ENCODE measurements at regions not wholly inside any gene's neighbourhood (a gene's known extent, or its start where the extent isn't known, plus 50 kb on each side); places are given as distances from the start of the nearest gene placed in this dataset.

DNA sequence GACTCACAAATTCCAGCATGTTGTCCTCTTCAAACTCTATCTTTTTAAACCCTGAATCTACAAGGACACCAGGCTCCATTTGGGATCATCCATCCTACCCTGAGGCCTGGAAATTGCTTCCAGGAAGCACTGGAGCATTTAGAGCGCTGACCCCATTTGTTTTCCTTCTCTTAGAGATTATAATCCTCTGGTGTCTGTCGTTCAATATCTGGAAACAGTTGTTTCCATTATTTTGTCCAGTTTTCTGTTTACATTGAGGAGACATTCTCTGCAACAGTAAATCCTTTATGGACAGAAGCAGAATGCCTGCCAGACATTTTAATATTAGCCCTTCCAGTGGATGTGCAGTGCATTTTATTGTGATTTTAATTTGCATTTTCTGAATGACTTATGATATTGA, 119.4 kb upstream of the MEOX2 start:
- Histone ChIP-seq H3K36me3 (ENCODE audit: insufficient read depth, low read length) (no peaks in the 10 kb centered on the region), H3K4me1 (ENCODE audit: insufficient read depth, low read length) (peaks cover 9% of the 10 kb centered on the region), H3K4me3 (ENCODE audit: low read length) (no peak overlapping the region), H3K27me3 (ENCODE audit: insufficient read depth, low read length) (no peaks in the 10 kb centered on the region), H2AFZ (ENCODE audit: low read depth, low read length) (no peak overlapping the region), H3K9me3 (ENCODE audit: low read length) (no peaks in the 10 kb centered on the region)

GRCh38 chr7:15802425-15802824, 115.9 kb upstream of the MEOX2 start:
- no peaks in the 10 kb centered on the region for H3K36me3 ChIP-seq (ENCODE audit: insufficient read depth, low read length)
- no peak overlapping the region for H3K4me3 ChIP-seq (ENCODE audit: low read length)
- no peaks in the 10 kb centered on the region for H3K27me3 ChIP-seq (ENCODE audit: insufficient read depth, low read length)
- no peak overlapping the region for H2AFZ ChIP-seq (ENCODE audit: low read depth, low read length)
- peaks cover 9% of the 10 kb centered on the region for H3K4me1 ChIP-seq (ENCODE audit: insufficient read depth, low read length)
- H3K9me3 ChIP-seq (ENCODE audit: low read length) = no peaks in the 10 kb centered on the region

DNA sequence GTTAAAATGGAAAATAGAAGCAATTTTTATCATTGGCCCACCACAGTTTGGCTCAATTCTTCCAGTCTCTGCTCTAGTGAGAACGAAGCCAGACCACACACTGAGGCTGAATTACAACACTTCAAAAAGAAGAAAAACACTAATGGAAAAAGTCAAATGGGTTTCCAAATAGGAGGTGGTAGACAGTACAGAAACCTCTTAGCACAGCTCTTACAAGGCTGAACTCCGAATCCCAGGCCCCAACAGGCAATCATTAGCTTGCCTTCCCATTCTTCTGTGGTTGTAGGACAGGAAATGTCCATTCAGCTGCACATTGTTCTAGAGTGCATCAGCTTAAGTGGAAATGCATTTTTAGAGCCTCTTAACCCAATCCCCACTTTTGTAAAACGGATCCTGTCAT, 115.1 kb upstream of the MEOX2 start:
- Histone ChIP-seq H3K4me3 (ENCODE audit: low read length) (no peak overlapping the region), H2AFZ (ENCODE audit: low read depth, low read length) (no peak overlapping the region), H3K36me3 (ENCODE audit: insufficient read depth, low read length) (no peaks in the 10 kb centered on the region)

DNA sequence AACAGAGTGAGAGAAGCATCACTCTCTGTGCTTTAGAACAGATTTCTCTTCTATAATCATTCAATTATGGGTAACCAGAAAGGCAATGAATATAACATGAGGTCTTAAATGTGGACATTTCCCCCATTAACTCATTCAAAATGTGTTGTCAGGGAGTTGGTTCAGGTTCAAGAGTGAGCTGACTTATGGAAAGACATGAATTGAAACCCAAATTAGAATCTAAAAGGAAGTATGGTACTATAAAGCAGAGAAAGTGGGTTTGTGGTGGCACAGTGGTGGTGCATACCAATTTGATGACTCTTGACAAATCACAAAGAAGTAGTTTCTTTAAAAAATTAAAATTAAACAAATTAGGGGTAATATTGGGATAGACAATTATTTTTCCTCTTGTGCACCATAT, 114.6 kb upstream of the MEOX2 start:
- Histone ChIP-seq H3K9me3 (ENCODE audit: low read length) (no peaks in the 10 kb centered on the region), H3K4me1 (ENCODE audit: insufficient read depth, low read length) (peaks cover 9% of the 10 kb centered on the region), H3K36me3 (ENCODE audit: insufficient read depth, low read length) (no peaks in the 10 kb centered on the region), H3K27me3 (ENCODE audit: insufficient read depth, low read length) (no peaks in the 10 kb centered on the region), H3K4me3 (ENCODE audit: low read length) (no peak overlapping the region), H2AFZ (ENCODE audit: low read depth, low read length) (no peak overlapping the region)

More for the DNA sequence above, 115.1 kb upstream of the MEOX2 start:
- Histone ChIP-seq H3K9me3 (ENCODE audit: low read length) (no peaks in the 10 kb centered on the region), H3K4me1 (ENCODE audit: insufficient read depth, low read length) (peaks cover 9% of the 10 kb centered on the region), H3K27me3 (ENCODE audit: insufficient read depth, low read length) (no peaks in the 10 kb centered on the region)

DNA sequence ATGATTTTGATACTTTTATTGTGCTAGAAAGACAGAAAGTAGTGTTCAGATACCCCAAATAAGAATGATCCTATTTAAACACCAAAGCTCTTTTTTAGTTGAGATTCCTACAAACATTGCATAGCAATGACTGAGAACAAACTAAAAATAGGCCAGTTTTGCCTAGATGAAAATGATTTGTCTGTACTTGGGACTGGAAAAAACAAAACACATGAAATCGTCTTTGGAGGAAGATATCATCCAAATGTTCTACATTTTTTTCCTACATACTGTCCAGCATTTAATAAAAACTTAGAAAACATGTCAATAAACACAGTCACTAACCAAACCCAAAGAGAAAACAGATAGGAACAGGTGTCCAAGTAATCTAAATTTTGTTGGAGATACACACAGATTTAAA, 111.6 kb upstream of the MEOX2 start:
- Histone ChIP-seq H3K4me3 (ENCODE audit: low read length) (no peak overlapping the region), H3K4me1 (ENCODE audit: insufficient read depth, low read length) (peaks cover 9% of the 10 kb centered on the region), H2AFZ (ENCODE audit: low read depth, low read length) (no peak overlapping the region), H3K36me3 (ENCODE audit: insufficient read depth, low read length) (no peaks in the 10 kb centered on the region), H3K9me3 (ENCODE audit: low read length) (no peaks in the 10 kb centered on the region), H3K27me3 (ENCODE audit: insufficient read depth, low read length) (no peaks in the 10 kb centered on the region)

DNA sequence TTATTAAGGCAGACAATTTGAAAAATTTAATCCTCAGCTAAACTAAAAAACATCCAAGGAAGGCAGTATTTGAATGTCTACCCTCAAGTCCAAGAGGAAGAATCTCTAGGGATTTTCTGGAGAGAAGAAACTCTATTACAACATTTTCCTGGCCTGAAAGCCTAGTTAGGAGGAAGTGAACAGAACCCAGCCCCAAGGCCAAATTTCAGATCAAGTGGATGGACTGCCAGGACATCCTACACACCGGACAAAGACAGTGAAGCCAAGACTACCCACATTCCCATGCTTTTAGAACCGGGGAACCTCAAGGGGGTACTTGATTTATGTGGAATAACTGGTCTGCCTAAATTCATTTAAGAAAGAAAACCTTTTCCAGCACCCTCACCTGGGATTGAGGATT, 108.9 kb upstream of the MEOX2 start:
- Histone ChIP-seq H3K36me3 (ENCODE audit: insufficient read depth, low read length) (no peaks in the 10 kb centered on the region), H3K27me3 (ENCODE audit: insufficient read depth, low read length) (no peaks in the 10 kb centered on the region), H3K4me3 (ENCODE audit: low read length) (no peak overlapping the region), H3K9me3 (ENCODE audit: low read length) (no peaks in the 10 kb centered on the region), H2AFZ (ENCODE audit: low read depth, low read length) (no peak overlapping the region), H3K4me1 (ENCODE audit: insufficient read depth, low read length) (no peaks in the 10 kb centered on the region)

DNA sequence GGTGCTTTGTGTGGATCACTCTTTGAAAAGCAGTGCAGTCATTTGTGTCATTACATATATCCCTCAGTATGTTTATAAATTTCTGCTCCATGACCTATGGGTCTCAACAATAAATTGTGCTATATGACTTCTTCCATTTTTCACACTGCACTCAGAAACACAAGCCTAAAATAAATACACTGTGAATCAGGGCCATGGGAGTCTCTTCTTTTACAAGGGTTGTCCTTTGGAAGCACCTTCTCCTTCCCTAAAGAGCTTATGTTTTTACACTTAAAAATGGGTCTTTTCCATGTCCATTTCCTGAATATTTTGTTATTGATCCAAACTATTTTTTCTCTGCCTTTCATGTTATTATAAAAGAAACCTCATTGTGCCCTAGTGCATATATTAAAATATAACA, 108.3 kb upstream of the MEOX2 start:
- Histone ChIP-seq H3K4me3 (ENCODE audit: low read length) (no peak overlapping the region), H3K36me3 (ENCODE audit: insufficient read depth, low read length) (no peaks in the 10 kb centered on the region), H2AFZ (ENCODE audit: low read depth, low read length) (no peak overlapping the region), H3K4me1 (ENCODE audit: insufficient read depth, low read length) (no peaks in the 10 kb centered on the region), H3K27me3 (ENCODE audit: insufficient read depth, low read length) (no peaks in the 10 kb centered on the region), H3K9me3 (ENCODE audit: low read length) (no peaks in the 10 kb centered on the region)

GRCh38 chr7:15784694-15785030, 98.2 kb upstream of the MEOX2 start:
- Histone ChIP-seq H3K9me3 (ENCODE audit: low read length) (no peaks in the 10 kb centered on the region), H3K36me3 (ENCODE audit: insufficient read depth, low read length) (no peaks in the 10 kb centered on the region), H3K4me3 (ENCODE audit: low read length) (no peak overlapping the region), H3K27me3 (ENCODE audit: insufficient read depth, low read length) (no peaks in the 10 kb centered on the region), H2AFZ (ENCODE audit: low read depth, low read length) (peak overlapping the region; percentile 9), H3K4me1 (ENCODE audit: insufficient read depth, low read length) (peaks cover 11% of the 10 kb centered on the region)

- Histone ChIP-seq H3K9me3 (ENCODE audit: low read length) (no peaks in the 10 kb centered on the region), H3K4me1 (ENCODE audit: insufficient read depth, low read length) (peaks cover 11% of the 10 kb centered on the region), H2AFZ (ENCODE audit: low read depth, low read length) (peak overlapping the region; percentile 9), H3K4me3 (ENCODE audit: low read length) (no peak overlapping the region), H3K36me3 (ENCODE audit: insufficient read depth, low read length) (no peaks in the 10 kb centered on the region), H3K27me3 (ENCODE audit: insufficient read depth, low read length) (no peaks in the 10 kb centered on the region)
These were observed 97.7 kb upstream of the MEOX2 start for GRCh38 chr7:15783987-15784693.

- Histone ChIP-seq H3K4me3 (ENCODE audit: low read length) (no peak overlapping the region), H3K4me1 (ENCODE audit: insufficient read depth, low read length) (peaks cover 15% of the 10 kb centered on the region), H3K36me3 (ENCODE audit: insufficient read depth, low read length) (no peaks in the 10 kb centered on the region), H2AFZ (ENCODE audit: low read depth, low read length) (no peak overlapping the region), H3K27me3 (ENCODE audit: insufficient read depth, low read length) (no peaks in the 10 kb centered on the region), H3K9me3 (ENCODE audit: low read length) (no peaks in the 10 kb centered on the region)
These were observed 96.2 kb upstream of the MEOX2 start for GRCh38 chr7:15782656-15783055.

DNA sequence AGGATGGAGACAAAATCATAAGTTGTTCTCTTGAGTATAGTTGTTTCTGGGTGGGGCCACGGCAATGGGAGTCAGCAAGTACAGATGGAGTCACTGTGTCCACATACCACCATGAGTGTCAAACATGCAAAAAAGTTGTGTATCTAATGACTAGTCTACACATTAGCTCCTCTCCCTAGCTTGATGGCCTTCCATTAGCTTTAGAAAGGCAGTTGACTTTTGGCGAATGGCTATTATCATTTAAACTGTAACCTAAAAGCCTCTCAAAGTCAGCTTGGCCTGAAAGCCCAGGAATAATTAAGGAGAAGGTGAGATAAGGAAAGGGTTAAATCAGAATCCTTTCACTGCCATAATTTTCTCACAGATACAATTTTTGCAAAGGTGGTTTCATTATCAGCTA, 95.5 kb upstream of the MEOX2 start:
- H2AFZ ChIP-seq (ENCODE audit: low read depth, low read length) = no peak overlapping the region
- H3K9me3 ChIP-seq (ENCODE audit: low read length) = no peaks in the 10 kb centered on the region
- H3K4me3 ChIP-seq (ENCODE audit: low read length) = no peak overlapping the region
- peaks cover 17% of the 10 kb centered on the region for H3K4me1 ChIP-seq (ENCODE audit: insufficient read depth, low read length)
- no peaks in the 10 kb centered on the region for H3K36me3 ChIP-seq (ENCODE audit: insufficient read depth, low read length)
- no peaks in the 10 kb centered on the region for H3K27me3 ChIP-seq (ENCODE audit: insufficient read depth, low read length)

- H2AFZ ChIP-seq (ENCODE audit: low read depth, low read length) = no peak overlapping the region
- no peaks in the 10 kb centered on the region for H3K36me3 ChIP-seq (ENCODE audit: insufficient read depth, low read length)
- H3K27me3 ChIP-seq (ENCODE audit: insufficient read depth, low read length) = no peaks in the 10 kb centered on the region
- H3K4me3 ChIP-seq (ENCODE audit: low read length) = no peak overlapping the region
- peaks cover 17% of the 10 kb centered on the region for H3K4me1 ChIP-seq (ENCODE audit: insufficient read depth, low read length)
- H3K9me3 ChIP-seq (ENCODE audit: low read length) = no peaks in the 10 kb centered on the region
These were observed 93.8 kb upstream of the MEOX2 start for GRCh38 chr7:15780271-15780670.

DNA sequence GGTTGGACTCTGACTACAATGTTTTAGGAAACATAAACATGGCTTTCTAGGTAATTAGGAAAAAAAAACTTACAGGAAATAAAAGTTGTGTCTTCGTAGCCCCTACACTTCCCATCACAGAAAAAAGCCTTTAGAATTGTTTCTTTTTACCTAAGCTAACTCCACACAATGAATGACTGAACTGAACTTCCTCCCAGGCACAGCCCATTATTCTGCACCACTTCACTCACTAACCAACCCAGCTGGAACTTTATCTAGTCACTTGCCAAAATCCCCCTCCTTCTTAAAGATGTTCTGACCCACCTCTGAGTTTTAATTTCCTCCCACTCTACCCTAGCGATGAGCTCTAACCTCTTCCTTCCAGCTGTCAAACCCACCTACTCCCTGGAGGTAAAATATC, 91.7 kb upstream of the MEOX2 start:
- Histone ChIP-seq H3K9me3 (ENCODE audit: low read length) (no peaks in the 10 kb centered on the region), H3K36me3 (ENCODE audit: insufficient read depth, low read length) (no peaks in the 10 kb centered on the region), H3K27me3 (ENCODE audit: insufficient read depth, low read length) (no peaks in the 10 kb centered on the region)

GRCh38 chr7:15765753-15766152, 79.3 kb upstream of the MEOX2 start:
- H3K9me3 ChIP-seq (ENCODE audit: low read length) = peaks cover 3% of the 10 kb centered on the region
- H3K27me3 ChIP-seq (ENCODE audit: insufficient read depth, low read length) = no peaks in the 10 kb centered on the region

More for the DNA sequence above, 91.7 kb upstream of the MEOX2 start:
- no peak overlapping the region for H2AFZ ChIP-seq (ENCODE audit: low read depth, low read length)
- H3K4me3 ChIP-seq (ENCODE audit: low read length) = no peak overlapping the region
- H3K4me1 ChIP-seq (ENCODE audit: insufficient read depth, low read length) = peaks cover 7% of the 10 kb centered on the region

More at GRCh38 chr7:15765753-15766152, 79.3 kb upstream of the MEOX2 start:
- H2AFZ ChIP-seq (ENCODE audit: low read depth, low read length) = peak overlapping the region; percentile 72
- H3K4me3 ChIP-seq (ENCODE audit: low read length) = no peak overlapping the region
- no peaks in the 10 kb centered on the region for H3K36me3 ChIP-seq (ENCODE audit: insufficient read depth, low read length)
- H3K4me1 ChIP-seq (ENCODE audit: insufficient read depth, low read length) = peaks cover 6% of the 10 kb centered on the region
